Left lung (tissue), 4 donors: ENCODE measurements at regions not wholly inside any gene's neighbourhood (a gene's known extent, or its start where the extent isn't known, plus 50 kb on each side); places are given as distances from the start of the nearest gene placed in this dataset.

ENCODE experiments used
- ATAC-seq: fragments of 200-7000 bp; cut with Tn5 transposase; one replicate; pipeline ENCODE4 v1.9.1; 2020; ENCODE audit warnings: moderate library complexity
- DNase-seq, 4 donors: peaks; one replicate each; pipeline ENCODE4 v3.0.0-alpha.2; 2013 to 2020
- H3K27ac ChIP-seq, 2 donors: fragments of 200-600 bp; sonication (generic) in 1 of 2; one replicate each; pipeline versions ENCODE4 v1.5.0 to v1.8.0; 2020 to 2021
- H3K27me3 ChIP-seq, 2 donors: fragments of 200-600 bp; sonication (generic) in 1 of 2; one replicate each; pipeline versions ENCODE4 v1.5.0 to v1.8.0; 2020 to 2021
- H3K36me3 ChIP-seq, 2 donors: fragments of 200-600 bp; sonication (generic) in 1 of 2; one replicate each; pipeline versions ENCODE4 v1.5.0 to v1.8.0; 2020 to 2021
- H3K4me1 ChIP-seq, 2 donors: fragments of 200-600 bp; one replicate each; pipeline ENCODE4 v1.8.0; 2021
- H3K4me3 ChIP-seq, 2 donors: fragments of 200-600 bp; sonication (generic) in 1 of 2; one replicate each; pipeline versions ENCODE4 v1.5.0 to v1.8.0; 2020 to 2021; ENCODE audit warnings: mild to moderate bottlenecking in 1 of 2
- H3K9me3 ChIP-seq, 2 donors: fragments of 200-600 bp; sonication (generic) in 1 of 2; one replicate each; pipeline versions ENCODE4 v1.5.0 to v1.8.0; 2020 to 2021
- CTCF ChIP-seq, 2 donors: fragments of 200-600 bp; sonication (generic) in 1 of 2; IDR thresholded peaks; one replicate each; pipeline versions ENCODE4 v1.5.0 to v1.8.0; 2021; ENCODE audit warnings: antibody characterized with exemption in 2 of 2
- intact Hi-C, 2 donors: fragments of 100-400 bp; cut with DNase I; formaldehyde crosslinking; loops; one replicate each; pipeline versions ENCODE4 v1.11.2 to v1.14.2; 2022
- donor health status: DM: no; HTN: yes; CAD: no.
- donor health status: DM: no; HTN: no; CAD: no.

DNA sequence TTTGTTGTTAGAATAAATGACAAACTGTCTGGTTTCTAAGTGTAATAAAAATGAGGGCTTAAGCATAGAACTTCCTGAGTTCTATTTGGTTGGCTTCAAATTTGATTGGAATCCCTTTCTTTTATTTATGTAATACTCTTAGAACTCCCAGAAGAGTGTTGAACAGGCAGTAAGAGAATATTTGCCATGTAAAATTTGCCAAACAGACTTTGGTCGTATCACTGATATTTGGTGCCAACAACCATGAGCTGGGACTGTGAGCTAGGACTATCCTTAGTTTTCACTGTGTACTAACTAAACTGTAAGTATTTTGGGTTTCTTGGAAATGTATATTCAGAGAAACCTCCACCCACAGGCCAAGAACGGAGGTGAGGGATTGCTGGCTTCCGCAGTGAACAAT is 971.2 kb upstream of the SOX9 start:
- no peaks in the 10 kb centered on the region for H3K27me3 ChIP-seq
- no peak overlapping the region for H3K4me3 ChIP-seq
- no peak for TF ChIP-seq CTCF (IDR thresholded peaks at IDR 0.05)
- no peak overlapping the region for H3K27ac ChIP-seq
- no peaks in the 10 kb centered on the region for H3K4me1 ChIP-seq
- intact Hi-C loops, result no loop called here
- no peaks in the 10 kb centered on the region for H3K9me3 ChIP-seq
- ATAC-seq (no peak), DNase-seq (no peak)
- no peaks in the 10 kb centered on the region for H3K36me3 ChIP-seq

DNA sequence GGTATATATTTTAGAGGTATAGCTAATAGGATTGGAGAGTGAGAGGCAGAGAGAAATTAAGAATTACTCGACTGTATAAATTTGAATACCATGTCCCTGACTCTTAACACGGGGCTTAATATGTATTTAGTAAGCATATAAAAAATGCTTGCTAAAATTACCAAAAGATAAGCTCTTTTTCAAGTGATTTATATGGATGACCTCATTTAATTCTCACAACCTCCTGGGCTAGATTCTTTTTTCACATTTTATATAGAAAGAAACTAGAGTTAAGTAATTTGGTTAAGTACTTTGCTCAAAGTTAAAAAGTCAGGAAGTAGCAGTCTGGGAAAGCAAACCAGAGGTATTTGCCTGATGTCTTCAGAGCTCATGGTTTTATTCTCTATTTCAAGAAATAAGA is 963.5 kb upstream of the SOX9 start:
- no peak for TF ChIP-seq CTCF (IDR thresholded peaks at IDR 0.05)
- Histone ChIP-seq H3K27ac (no peak overlapping the region), H3K4me1 (no peaks in the 10 kb centered on the region), H3K27me3 (no peaks in the 10 kb centered on the region), H3K4me3 (no peak overlapping the region), H3K9me3 (no peaks in the 10 kb centered on the region), H3K36me3 (no peaks in the 10 kb centered on the region)
- DNase-seq (no peak), ATAC-seq (no peak)
- intact Hi-C loops, result no loop called here

GRCh38 chr17:71158437-71158836 is 962.4 kb upstream of the SOX9 start:
- no peaks in the 10 kb centered on the region for H3K36me3 ChIP-seq
- no peak overlapping the region for H3K4me3 ChIP-seq
- no peak for DNase-seq
- ATAC-seq, result no peak
- H3K27ac ChIP-seq, result no peak overlapping the region
- H3K4me1 ChIP-seq, result no peaks in the 10 kb centered on the region
- no peaks in the 10 kb centered on the region for H3K27me3 ChIP-seq
- intact Hi-C loops, result no loop called here
- TF ChIP-seq CTCF (IDR thresholded peaks at IDR 0.05), result no peak
- no peaks in the 10 kb centered on the region for H3K9me3 ChIP-seq

DNA sequence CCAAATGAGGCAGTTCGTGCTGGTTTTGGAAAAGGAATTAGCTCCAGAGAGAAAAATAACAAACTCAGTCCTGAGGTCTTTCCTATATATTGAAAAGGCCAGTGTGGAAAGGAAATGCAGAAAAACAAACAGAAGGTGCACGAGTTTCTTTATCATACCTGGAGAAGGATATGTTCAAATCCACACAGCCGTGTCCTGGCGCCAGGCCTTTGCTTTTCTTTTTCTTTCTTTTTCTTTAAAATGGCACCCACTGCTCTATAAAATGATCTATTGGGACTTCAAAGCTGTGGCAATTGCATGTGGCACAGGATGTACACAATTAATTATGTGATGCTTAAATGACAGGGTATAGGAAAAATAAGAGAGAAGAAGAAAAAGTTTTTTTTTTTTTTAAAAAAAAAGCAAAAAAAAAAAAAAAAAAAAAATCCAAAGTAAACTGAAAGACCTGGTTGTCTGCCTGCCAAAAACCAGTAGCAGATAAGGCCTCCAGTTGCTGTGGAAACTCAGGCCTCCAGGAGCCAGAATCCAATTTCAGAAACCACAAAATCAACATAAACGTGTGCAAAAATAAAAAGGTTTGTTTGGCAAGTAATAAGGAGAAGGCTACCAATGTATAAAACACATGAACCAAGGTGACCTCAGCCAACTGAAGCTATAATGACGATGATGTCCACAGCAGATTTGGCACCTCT is 957.6 kb upstream of the SOX9 start:
- ATAC-seq (peak; percentile 85), DNase-seq (peak in 1 of 4 donors; percentile 65)
- intact Hi-C loops, result no loop called here
- H3K4me3 ChIP-seq, result no peak overlapping the region
- no peaks in the 10 kb centered on the region for H3K4me1 ChIP-seq
- no peak overlapping the region for H3K27ac ChIP-seq
- no peaks in the 10 kb centered on the region for H3K9me3 ChIP-seq
- H3K27me3 ChIP-seq, result no peaks in the 10 kb centered on the region
- no peaks in the 10 kb centered on the region for H3K36me3 ChIP-seq
- no peak for TF ChIP-seq CTCF (IDR thresholded peaks at IDR 0.05)

- intact Hi-C loops, result no loop called here
- H3K4me3 ChIP-seq, result no peak overlapping the region
- H3K27ac ChIP-seq, result no peak overlapping the region
Measured at GRCh38 chr17:71163813-71164122, 957.1 kb upstream of the SOX9 start.

More at GRCh38 chr17:71163813-71164122, 957.1 kb upstream of the SOX9 start:
- H3K4me1 ChIP-seq, result no peaks in the 10 kb centered on the region
- ATAC-seq (no peak), DNase-seq (no peak)
- H3K9me3 ChIP-seq, result no peaks in the 10 kb centered on the region
- H3K27me3 ChIP-seq, result no peaks in the 10 kb centered on the region
- TF ChIP-seq CTCF (IDR thresholded peaks at IDR 0.05), result no peak
- H3K36me3 ChIP-seq, result no peaks in the 10 kb centered on the region
